ENCODE measurements at regions not wholly inside any gene's neighbourhood (a gene's known extent, or its start where the extent isn't known, plus 50 kb on each side); places are given as distances from the start of the nearest gene placed in this dataset.

DNA sequence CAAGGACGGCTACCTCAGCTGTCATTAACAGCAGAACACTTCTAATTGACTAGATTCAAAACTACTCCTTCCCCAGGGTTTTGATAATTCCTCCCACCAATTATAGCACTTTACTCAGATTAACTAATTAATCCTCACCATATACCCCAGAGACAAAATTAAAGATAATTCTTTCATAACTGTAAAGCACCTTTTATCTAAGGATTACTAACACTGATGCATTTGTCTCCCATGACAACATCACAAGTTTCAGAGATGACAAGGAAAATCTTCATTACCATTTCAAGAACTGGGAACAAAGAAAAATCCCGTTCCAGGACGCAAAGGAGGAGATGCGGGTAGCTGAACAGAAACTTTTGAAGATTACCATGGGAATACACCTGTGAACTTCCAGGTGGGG lies 129.4 kb upstream of the ITGA6 start:
- H3K9ac ChIP-seq (ENCODE audit: insufficient read length, low read depth), result no peak overlapping the region
- no peak overlapping the region for H3K4me3 ChIP-seq (ENCODE audit: insufficient read length, low read depth)
- peaks cover 6% of the 10 kb centered on the region; the same call in 1 of the 2 replicates for H3K9me3 ChIP-seq (ENCODE audit: insufficient read depth, low read length)
- H3K36me3 ChIP-seq (ENCODE audit: insufficient read depth, insufficient read length, low read length), result no peaks in the 10 kb centered on the region
- H3K4me1 ChIP-seq (ENCODE audit: insufficient read depth, insufficient read length), result no peaks in the 10 kb centered on the region
- TF ChIP-seq ZNF274 (IDR thresholded peaks at IDR 0.05; ENCODE audit: low read depth, low read length) (no peak), SUZ12 (IDR thresholded peaks at IDR 0.05; ENCODE audit: extremely low read depth, insufficient read depth, insufficient read length) (no peak), YY1 (IDR thresholded peaks at IDR 0.05; ENCODE audit: insufficient read depth, insufficient read length) (no peak)
- DNase-seq (ENCODE audit: low read depth, low spot score), result no peak
- H3K27me3 ChIP-seq (ENCODE audit: insufficient read depth, insufficient read length), result no peaks in the 10 kb centered on the region

DNA sequence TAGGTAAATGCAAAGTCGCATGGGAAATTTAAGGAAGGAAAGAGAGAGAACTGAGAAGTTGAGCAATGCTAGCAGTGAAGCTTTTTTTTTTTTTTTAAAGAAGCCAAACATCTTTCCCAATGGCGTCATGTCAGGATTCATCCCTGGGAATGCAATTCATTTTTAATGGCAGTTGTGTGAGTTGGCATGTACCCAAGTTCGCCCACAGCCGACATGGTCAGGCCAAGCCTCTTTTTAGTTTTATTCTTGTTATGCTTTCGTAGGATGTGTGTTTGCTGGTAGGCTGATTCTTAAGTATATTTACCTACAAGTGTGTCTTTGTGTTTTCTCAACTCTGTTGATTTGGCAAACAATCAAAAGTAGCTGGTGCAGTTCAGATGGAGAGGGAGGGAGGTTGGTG lies 127.6 kb upstream of the ITGA6 start:
- Histone ChIP-seq H3K27me3 (ENCODE audit: insufficient read depth, insufficient read length) (no peaks in the 10 kb centered on the region), H3K4me1 (ENCODE audit: insufficient read depth, insufficient read length) (no peaks in the 10 kb centered on the region)
- no peak for DNase-seq (ENCODE audit: low read depth, low spot score)

DNA sequence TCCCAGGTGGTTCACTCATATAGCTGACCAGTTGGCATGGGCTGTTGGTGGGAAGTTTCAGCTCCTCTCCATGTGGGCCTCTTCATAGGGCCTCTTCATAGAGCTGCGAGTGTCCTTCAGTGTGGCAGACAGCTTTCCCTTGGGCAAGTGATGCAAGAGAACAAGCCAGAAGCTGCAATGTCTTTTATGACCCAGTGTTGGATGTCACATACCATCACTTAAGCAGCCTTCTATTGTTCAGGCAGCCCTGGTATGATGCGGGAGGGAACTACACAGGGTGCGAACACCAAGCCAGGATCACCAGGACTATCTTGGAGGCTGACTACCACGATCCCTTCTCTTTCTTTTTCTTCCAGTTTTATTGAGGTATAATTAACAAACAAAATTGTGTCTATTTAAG lies 126.5 kb upstream of the ITGA6 start:
- TF ChIP-seq ZNF274 (IDR thresholded peaks at IDR 0.05; ENCODE audit: low read depth, low read length), result no peak
- no peak for TF ChIP-seq YY1 (IDR thresholded peaks at IDR 0.05; ENCODE audit: insufficient read depth, insufficient read length)
- no peak for TF ChIP-seq SUZ12 (IDR thresholded peaks at IDR 0.05; ENCODE audit: extremely low read depth, insufficient read depth, insufficient read length)
- H3K4me3 ChIP-seq (ENCODE audit: insufficient read length, low read depth), result no peak overlapping the region
- peaks cover 6% of the 10 kb centered on the region; the same call in 1 of the 2 replicates for H3K9me3 ChIP-seq (ENCODE audit: insufficient read depth, low read length)
- H3K36me3 ChIP-seq (ENCODE audit: insufficient read depth, insufficient read length, low read length), result no peaks in the 10 kb centered on the region
- no peaks in the 10 kb centered on the region for H3K4me1 ChIP-seq (ENCODE audit: insufficient read depth, insufficient read length)
- no peak overlapping the region for H3K9ac ChIP-seq (ENCODE audit: insufficient read length, low read depth)
- no peak for DNase-seq (ENCODE audit: low read depth, low spot score)
- no peaks in the 10 kb centered on the region for H3K27me3 ChIP-seq (ENCODE audit: insufficient read depth, insufficient read length)

More for the DNA sequence above, 127.6 kb upstream of the ITGA6 start:
- no peak overlapping the region for H3K4me3 ChIP-seq (ENCODE audit: insufficient read length, low read depth)
- TF ChIP-seq ZNF274 (IDR thresholded peaks at IDR 0.05; ENCODE audit: low read depth, low read length), result no peak
- TF ChIP-seq YY1 (IDR thresholded peaks at IDR 0.05; ENCODE audit: insufficient read depth, insufficient read length), result no peak
- no peak for TF ChIP-seq SUZ12 (IDR thresholded peaks at IDR 0.05; ENCODE audit: extremely low read depth, insufficient read depth, insufficient read length)
- no peak overlapping the region for H3K9ac ChIP-seq (ENCODE audit: insufficient read length, low read depth)
- peaks cover 6% of the 10 kb centered on the region; the same call in 1 of the 2 replicates for H3K9me3 ChIP-seq (ENCODE audit: insufficient read depth, low read length)
- no peaks in the 10 kb centered on the region for H3K36me3 ChIP-seq (ENCODE audit: insufficient read depth, insufficient read length, low read length)

DNA sequence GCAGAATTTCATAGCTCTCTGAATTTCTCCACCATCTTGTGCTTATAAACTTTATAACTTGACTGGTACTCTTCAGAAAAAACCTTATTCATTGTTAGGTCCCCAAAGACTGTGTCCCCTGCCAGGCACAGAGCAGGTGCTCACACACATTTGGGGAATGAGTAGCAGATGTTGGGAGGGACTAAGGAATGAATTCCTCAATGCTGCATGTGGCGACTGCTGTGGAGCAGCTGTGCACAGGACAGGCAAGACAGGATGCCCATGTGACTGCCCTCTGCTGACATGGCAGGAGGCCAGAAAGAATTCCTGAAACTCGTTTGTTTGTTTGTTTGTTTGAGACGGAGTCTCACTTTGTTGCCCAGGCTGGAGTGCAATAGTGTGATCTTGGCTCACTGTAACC lies 122.3 kb upstream of the ITGA6 start:
- Histone ChIP-seq H3K9ac (ENCODE audit: insufficient read length, low read depth) (no peak overlapping the region), H3K4me3 (ENCODE audit: insufficient read length, low read depth) (no peak overlapping the region), H3K27me3 (ENCODE audit: insufficient read depth, insufficient read length) (no peaks in the 10 kb centered on the region), H3K9me3 (ENCODE audit: insufficient read depth, low read length) (peaks cover 6% of the 10 kb centered on the region; the same call in 1 of the 2 replicates), H3K4me1 (ENCODE audit: insufficient read depth, insufficient read length) (no peaks in the 10 kb centered on the region), H3K36me3 (ENCODE audit: insufficient read depth, insufficient read length, low read length) (no peaks in the 10 kb centered on the region)
- no peak for TF ChIP-seq YY1 (IDR thresholded peaks at IDR 0.05; ENCODE audit: insufficient read depth, insufficient read length)
- no peak for TF ChIP-seq ZNF274 (IDR thresholded peaks at IDR 0.05; ENCODE audit: low read depth, low read length)
- no peak for TF ChIP-seq SUZ12 (IDR thresholded peaks at IDR 0.05; ENCODE audit: extremely low read depth, insufficient read depth, insufficient read length)
- no peak for DNase-seq (ENCODE audit: low read depth, low spot score)

DNA sequence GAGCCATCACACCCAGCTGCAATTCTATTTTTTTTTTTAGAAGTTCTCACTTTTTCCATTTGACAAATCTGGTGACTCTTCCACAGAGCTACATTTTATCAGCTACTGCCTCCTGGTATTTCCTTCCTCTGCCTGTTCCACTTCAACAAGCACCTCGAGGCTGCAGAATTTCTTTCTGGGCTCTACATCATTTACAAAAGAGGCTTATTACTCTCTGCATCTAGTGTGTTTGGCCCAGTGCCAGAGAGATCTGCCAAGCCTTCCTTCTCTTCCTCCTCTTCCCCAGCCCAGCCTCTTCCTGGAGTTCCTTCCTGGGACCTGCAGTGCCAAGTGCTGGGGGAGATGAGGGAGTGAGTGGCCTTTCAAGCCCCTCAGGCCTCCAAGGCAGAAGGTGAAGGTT lies 119.6 kb upstream of the ITGA6 start:
- H3K4me3 ChIP-seq (ENCODE audit: insufficient read length, low read depth), result no peak overlapping the region
- no peak overlapping the region for H3K9ac ChIP-seq (ENCODE audit: insufficient read length, low read depth)
- peaks cover under 1% of the 10 kb centered on the region; the same call in 1 of the 2 replicates for H3K9me3 ChIP-seq (ENCODE audit: insufficient read depth, low read length)
- TF ChIP-seq SUZ12 (IDR thresholded peaks at IDR 0.05; ENCODE audit: extremely low read depth, insufficient read depth, insufficient read length) (no peak), YY1 (IDR thresholded peaks at IDR 0.05; ENCODE audit: insufficient read depth, insufficient read length) (no peak), ZNF274 (IDR thresholded peaks at IDR 0.05; ENCODE audit: low read depth, low read length) (no peak)
- H3K4me1 ChIP-seq (ENCODE audit: insufficient read depth, insufficient read length), result no peaks in the 10 kb centered on the region
- no peaks in the 10 kb centered on the region for H3K27me3 ChIP-seq (ENCODE audit: insufficient read depth, insufficient read length)
- DNase-seq (ENCODE audit: low read depth, low spot score), result no peak
- H3K36me3 ChIP-seq (ENCODE audit: insufficient read depth, insufficient read length, low read length), result no peaks in the 10 kb centered on the region

DNA sequence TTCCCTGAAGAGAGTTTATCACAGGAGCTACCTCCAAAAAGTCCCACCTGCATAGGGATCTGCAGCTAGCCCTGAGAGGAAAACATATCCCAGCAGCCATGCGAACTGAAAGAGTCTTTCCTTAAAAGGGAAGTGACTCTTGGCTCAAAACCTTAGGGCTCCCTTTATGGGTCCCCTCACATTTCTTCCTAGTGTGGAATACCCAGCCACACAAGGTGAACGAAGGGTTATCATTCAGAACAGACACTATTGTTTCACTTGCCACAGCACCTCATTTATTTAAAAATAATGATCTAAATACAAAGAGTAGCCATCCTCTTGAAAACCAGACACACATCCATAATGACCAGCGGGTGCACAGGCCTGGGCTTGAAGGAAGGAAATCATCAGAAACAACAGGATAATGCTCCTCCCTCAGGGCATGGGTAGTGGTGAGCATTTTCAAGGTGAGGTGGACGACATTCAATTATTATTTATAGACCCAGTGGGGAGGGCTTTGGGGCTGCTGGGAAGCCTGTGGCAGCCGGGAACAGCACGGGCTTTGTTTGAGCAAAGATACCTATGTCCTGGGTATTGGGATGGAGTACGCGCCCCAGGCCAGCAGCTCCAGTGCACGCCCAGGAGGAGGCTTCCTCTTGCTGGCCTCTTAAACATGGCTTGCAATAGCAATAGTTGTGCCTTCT lies 119.0 kb upstream of the ITGA6 start:
- Histone ChIP-seq H3K9me3 (ENCODE audit: insufficient read depth, low read length) (peaks cover 7% of the 10 kb centered on the region; the same call in 1 of the 2 replicates), H3K4me3 (ENCODE audit: insufficient read length, low read depth) (no peak overlapping the region), H3K27me3 (ENCODE audit: insufficient read depth, insufficient read length) (no peaks in the 10 kb centered on the region), H3K4me1 (ENCODE audit: insufficient read depth, insufficient read length) (no peaks in the 10 kb centered on the region), H3K9ac (ENCODE audit: insufficient read length, low read depth) (no peak overlapping the region), H3K36me3 (ENCODE audit: insufficient read depth, insufficient read length, low read length) (no peaks in the 10 kb centered on the region)
- TF ChIP-seq YY1 (IDR thresholded peaks at IDR 0.05; ENCODE audit: insufficient read depth, insufficient read length) (no peak), ZNF274 (IDR thresholded peaks at IDR 0.05; ENCODE audit: low read depth, low read length) (no peak), SUZ12 (IDR thresholded peaks at IDR 0.05; ENCODE audit: extremely low read depth, insufficient read depth, insufficient read length) (no peak)
- DNase-seq (ENCODE audit: low read depth, low spot score), result no peak

DNA sequence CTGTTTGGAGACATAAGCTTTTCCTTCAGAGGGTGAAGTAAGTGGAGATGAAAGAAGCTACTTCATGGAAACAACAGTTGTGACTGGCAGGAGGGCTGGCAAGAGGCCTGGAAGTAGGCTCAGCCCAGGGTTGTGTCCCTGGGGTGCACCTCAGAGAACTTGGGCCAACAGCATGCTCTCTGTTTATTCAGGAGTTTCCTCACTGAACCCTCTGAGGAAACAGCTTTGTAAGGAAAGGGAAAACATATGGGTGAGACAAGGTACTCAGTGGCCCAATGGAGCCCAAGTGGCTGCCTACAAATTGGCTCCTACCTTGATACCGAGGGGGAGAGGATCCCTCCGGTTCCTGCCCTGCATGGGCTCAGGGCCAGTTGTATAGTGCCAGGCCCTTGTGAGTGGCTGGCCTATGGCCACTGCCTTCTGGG lies 115.5 kb upstream of the ITGA6 start:
- Histone ChIP-seq H3K4me3 (ENCODE audit: insufficient read length, low read depth) (no peak overlapping the region), H3K4me1 (ENCODE audit: insufficient read depth, insufficient read length) (no peaks in the 10 kb centered on the region), H3K27me3 (ENCODE audit: insufficient read depth, insufficient read length) (no peaks in the 10 kb centered on the region), H3K9ac (ENCODE audit: insufficient read length, low read depth) (no peak overlapping the region), H3K36me3 (ENCODE audit: insufficient read depth, insufficient read length, low read length) (no peaks in the 10 kb centered on the region), H3K9me3 (ENCODE audit: insufficient read depth, low read length) (peaks cover 21% of the 10 kb centered on the region)
- no peak for DNase-seq (ENCODE audit: low read depth, low spot score)
- TF ChIP-seq SUZ12 (IDR thresholded peaks at IDR 0.05; ENCODE audit: extremely low read depth, insufficient read depth, insufficient read length) (no peak), YY1 (IDR thresholded peaks at IDR 0.05; ENCODE audit: insufficient read depth, insufficient read length) (no peak), ZNF274 (IDR thresholded peaks at IDR 0.05; ENCODE audit: low read depth, low read length) (no peak)

Data from NT2/D1 (cell line).